D721Med (cell line): ENCODE measurements at regions not wholly inside any gene's neighbourhood (a gene's known extent, or its start where the extent isn't known, plus 50 kb on each side); places are given as distances from the start of the nearest gene placed in this dataset.

Experiments
- DNase-seq: peaks from one replicate; pipeline ENCODE4 v3.0.0; 2011; ENCODE audit warnings: low spot score; ENCODE audit not compliant: insufficient read length
- FAIRE-seq: peaks from 2 replicates; lab custom pipeline; 2011; peaks lifted over from hg19 to GRCh38; lab: Jason Lieb, UNC
- CTCF ChIP-seq: IDR thresholded peaks from 2 replicates; pipeline ENCODE4 v1.5.1; 2012; ENCODE audit warnings: mild to moderate bottlenecking, control low read depth; ENCODE audit not compliant: insufficient read depth; ENCODE audit errors: missing control alignments

DNA sequence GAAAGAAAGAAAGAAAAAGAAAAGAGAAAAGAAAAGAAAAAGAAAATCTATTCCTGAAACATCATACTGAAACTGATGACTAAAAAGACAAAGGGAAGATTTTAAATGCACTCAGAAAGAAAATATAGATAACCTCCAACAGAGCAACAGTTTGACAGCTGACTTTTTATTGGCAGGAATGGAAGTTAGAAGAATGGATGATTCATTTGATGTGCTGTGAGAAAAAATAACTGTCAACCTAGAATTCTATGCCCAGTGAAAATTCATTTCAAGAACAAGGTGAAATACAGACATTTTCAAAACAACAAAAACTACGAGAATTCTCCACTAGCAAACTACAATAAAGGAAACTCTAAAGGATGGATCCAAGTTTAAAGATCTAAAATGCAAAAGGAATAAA, 50.5 kb upstream of the HSPA12A start:
- DNase-seq (no peak), FAIRE-seq (no peak)
- no peak for TF ChIP-seq CTCF

- no peak for TF ChIP-seq CTCF
- no peak for DNase-seq
- FAIRE-seq = no peak
These were observed 52.8 kb upstream of the ENO4 start for GRCh38 chr10:116796469-116796868.

DNA sequence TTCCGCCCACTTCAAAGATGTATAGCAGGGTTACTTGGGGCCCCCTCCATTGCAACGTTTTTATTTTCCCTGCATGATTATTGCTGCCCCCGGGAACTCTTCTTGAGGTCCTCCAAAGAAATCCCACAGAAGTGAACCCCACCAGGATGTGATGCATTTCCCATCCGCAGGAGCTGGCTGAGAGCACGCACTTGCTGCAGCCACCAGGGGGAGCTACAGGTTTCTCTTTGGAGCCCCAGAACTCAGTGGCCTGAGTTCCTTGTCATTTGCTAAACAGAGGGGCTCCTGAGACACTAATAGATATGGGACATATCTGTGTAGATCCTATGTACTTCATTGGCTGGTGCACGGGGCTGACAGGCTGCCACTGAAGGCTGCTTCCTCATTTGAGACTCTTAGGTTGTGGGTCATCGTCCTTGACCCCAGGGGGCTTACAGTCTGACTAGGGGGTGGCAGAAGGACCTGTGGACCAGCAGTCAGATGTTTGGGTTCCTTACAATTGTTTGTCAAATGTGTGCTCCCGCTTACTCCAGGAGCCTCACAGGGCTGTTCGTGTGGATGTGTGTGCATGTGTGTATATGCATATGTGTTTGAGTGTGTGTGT, 52.3 kb upstream of the ENO4 start:
- peak; percentile 91 for TF ChIP-seq CTCF
- DNase-seq (peak; percentile 34), FAIRE-seq (no peak)

DNA sequence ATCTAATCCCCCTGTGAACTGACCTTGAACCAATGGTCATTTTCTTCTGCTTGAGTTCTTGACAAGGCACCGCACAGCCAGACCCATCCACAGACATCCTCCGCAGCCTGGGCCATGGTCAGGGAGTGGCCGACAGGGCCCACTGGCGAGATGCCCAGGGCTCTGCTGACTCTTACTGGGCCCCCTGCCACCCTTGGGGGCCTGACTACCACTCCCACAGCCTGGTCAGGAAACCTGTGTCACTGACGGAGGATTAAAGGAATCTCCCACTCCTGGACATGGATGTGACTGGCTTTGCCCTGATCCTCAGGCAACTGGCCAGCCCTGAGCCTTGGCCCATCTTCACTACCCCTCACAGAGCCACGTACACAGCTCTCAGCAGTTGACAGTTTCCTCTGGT, 50.4 kb upstream of the ENO4 start:
- TF ChIP-seq CTCF = no peak
- FAIRE-seq (no peak), DNase-seq (no peak)
